ENCODE measurements at regions not wholly inside any gene's neighbourhood (a gene's known extent, or its start where the extent isn't known, plus 50 kb on each side); places are given as distances from the start of the nearest gene placed in this dataset.

- no peak for DNase-seq (ENCODE audit: low read depth in 2 of 2)
Observed at GRCh38 chr18:44497311-44497710, 183.4 kb upstream of the SETBP1 start.

GRCh38 chr18:44497757-44498490, 182.8 kb upstream of the SETBP1 start:
- DNase-seq (ENCODE audit: low read depth in 2 of 2), result no peak

- no peak for DNase-seq (ENCODE audit: low read depth in 2 of 2)
Observed at GRCh38 chr18:44500808-44501610, 179.7 kb upstream of the SETBP1 start.

- DNase-seq (ENCODE audit: low read depth in 2 of 2), result no peak
Observed at GRCh38 chr18:44502221-44502620, 178.5 kb upstream of the SETBP1 start.

GRCh38 chr18:44502790-44503189, 177.9 kb upstream of the SETBP1 start:
- DNase-seq (ENCODE audit: low read depth in 2 of 2), result no peak

GRCh38 chr18:44503854-44504253, 176.8 kb upstream of the SETBP1 start:
- DNase-seq (ENCODE audit: low read depth in 2 of 2), result no peak

- DNase-seq (ENCODE audit: low read depth in 2 of 2), result peak; percentile 63 to 97
Observed at GRCh38 chr18:44507729-44508325, 172.9 kb upstream of the SETBP1 start.

GRCh38 chr18:44508474-44508873, 172.2 kb upstream of the SETBP1 start:
- no peak for DNase-seq (ENCODE audit: low read depth in 2 of 2)

- DNase-seq (ENCODE audit: low read depth in 2 of 2), result no peak
Observed at GRCh38 chr18:44509048-44509447, 171.6 kb upstream of the SETBP1 start.

GRCh38 chr18:44510390-44510789, 170.3 kb upstream of the SETBP1 start:
- DNase-seq (ENCODE audit: low read depth in 2 of 2), result peak; percentile 5 to 23

GRCh38 chr18:44513233-44513632, 167.5 kb upstream of the SETBP1 start:
- no peak for DNase-seq (ENCODE audit: low read depth in 2 of 2)

- DNase-seq (ENCODE audit: low read depth in 2 of 2), result no peak
Observed at GRCh38 chr18:44514106-44514505, 166.6 kb upstream of the SETBP1 start.

GRCh38 chr18:44514766-44515165, 165.9 kb upstream of the SETBP1 start:
- DNase-seq (ENCODE audit: low read depth in 2 of 2), result no peak

GRCh38 chr18:44516450-44516849, 164.2 kb upstream of the SETBP1 start:
- no peak for DNase-seq (ENCODE audit: low read depth in 2 of 2)

- no peak for DNase-seq (ENCODE audit: low read depth in 2 of 2)
Observed at GRCh38 chr18:44517136-44517535, 163.6 kb upstream of the SETBP1 start.

GRCh38 chr18:44518091-44518615, 162.5 kb upstream of the SETBP1 start:
- no peak for DNase-seq (ENCODE audit: low read depth in 2 of 2)

GRCh38 chr18:44518666-44519065, 162.0 kb upstream of the SETBP1 start:
- peak in 1 of 2 donors; percentile 1 for DNase-seq (ENCODE audit: low read depth in 2 of 2)

GRCh38 chr18:44520981-44521667, 159.6 kb upstream of the SETBP1 start:
- no peak for DNase-seq (ENCODE audit: low read depth in 2 of 2)

- DNase-seq (ENCODE audit: low read depth in 2 of 2), result no peak
Observed at GRCh38 chr18:44521668-44522022, 159.0 kb upstream of the SETBP1 start.

- no peak for DNase-seq (ENCODE audit: low read depth in 2 of 2)
Observed at GRCh38 chr18:44526705-44527415, 153.8 kb upstream of the SETBP1 start.

GRCh38 chr18:44533071-44533470, 147.6 kb upstream of the SETBP1 start:
- DNase-seq (ENCODE audit: low read depth in 2 of 2), result no peak
